Cardiac fibroblast (primary cell): ENCODE measurements at regions not wholly inside any gene's neighbourhood (a gene's known extent, or its start where the extent isn't known, plus 50 kb on each side); places are given as distances from the start of the nearest gene placed in this dataset.
"Not testable (repeated sequence)": the region's sequence is repeated elsewhere in the genome, so short reads cannot be mapped to it uniquely, and the experiment has no call there.

Experiments used
- DNase-seq, 2 donors: peaks; one replicate each; pipeline versions ENCODE4 v3.0.0 to v3.0.0-alpha.2; 2010; ENCODE audit warnings: low read depth in 2 of 2
- H3K4me3 ChIP-seq, 2 donors: replicated peaks in 1 of 2; 1 replicate in 1 of 2; 2 replicates in 1 of 2; pipeline ENCODE4 v1.5.1; 2011; ENCODE audit warnings: low read depth in 2 of 2, low read length in 2 of 2, mild to moderate bottlenecking in 2 of 2, moderate library complexity in 1 of 2
- CTCF ChIP-seq: IDR thresholded peaks from one replicate; pipeline ENCODE4 v1.5.1; 2011; ENCODE audit warnings: low read depth, mild to moderate bottlenecking, low read length, inconsistent platforms

GRCh38 chr6:21942897-21943296, 349.3 kb downstream of the SOX4 start:
- no peak for TF ChIP-seq CTCF
- peak in 1 of 2 donors; percentile 49 for DNase-seq
- H3K4me3 ChIP-seq = no peak overlapping the region

- DNase-seq = peak; percentile 77 to 97
- no peak for TF ChIP-seq CTCF
- H3K4me3 ChIP-seq = no peak overlapping the region
Observed at GRCh38 chr6:21946298-21946783, 350.5 kb downstream of the PRL start.

- not testable (repeated sequence) for DNase-seq, H3K4me3 ChIP-seq
Observed at GRCh38 chr6:21947227-21947626, 349.6 kb downstream of the PRL start.

- DNase-seq = no peak
- no peak for TF ChIP-seq CTCF
- no peak overlapping the region for H3K4me3 ChIP-seq
Observed at GRCh38 chr6:21947731-21948386, 349.0 kb downstream of the PRL start.

- DNase-seq = no peak
- H3K4me3 ChIP-seq = no peak overlapping the region
- no peak for TF ChIP-seq CTCF
Observed at GRCh38 chr6:21949211-21949801, 347.5 kb downstream of the PRL start.

GRCh38 chr6:21952367-21952766, 344.5 kb downstream of the PRL start:
- no peak for DNase-seq
- no peak for TF ChIP-seq CTCF
- no peak overlapping the region for H3K4me3 ChIP-seq

GRCh38 chr6:21953831-21954801, 342.7 kb downstream of the PRL start:
- peak; percentile 70 to 81 for DNase-seq
- TF ChIP-seq CTCF = no peak
- H3K4me3 ChIP-seq = no peak overlapping the region
